GM21526 (cell line): ENCODE measurements at regions not wholly inside any gene's neighbourhood (a gene's known extent, or its start where the extent isn't known, plus 50 kb on each side); places are given as distances from the start of the nearest gene placed in this dataset.

Experiments used
- ATAC-seq: cut with Tn5 transposase; IDR thresholded peaks from one replicate; pipeline ENCODE4 v1.9.1; 2021; ENCODE audit warnings: moderate library complexity; ENCODE audit not compliant: unreplicated experiment, low FRiP score

DNA sequence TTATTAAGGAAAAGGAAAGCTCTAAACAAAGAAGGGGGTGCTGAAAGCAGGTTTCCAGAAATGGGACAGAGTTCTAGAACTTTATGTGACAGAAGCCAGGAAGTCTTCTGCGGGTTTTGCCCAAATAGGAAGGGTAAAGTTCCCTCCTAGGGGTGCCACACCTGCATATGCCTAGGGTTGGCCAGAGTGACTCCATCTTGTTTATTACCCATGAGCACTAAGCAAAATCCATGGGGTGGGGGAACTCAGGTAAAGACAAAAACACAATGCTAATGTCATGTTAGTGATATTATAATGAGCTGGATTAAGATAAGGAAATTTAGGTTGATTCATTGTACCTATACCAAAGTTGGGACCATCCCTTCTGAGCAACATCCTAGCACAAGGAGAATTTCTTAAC is 1132.7 kb downstream of the KCNT2 start:
- ATAC-seq = no peak

DNA sequence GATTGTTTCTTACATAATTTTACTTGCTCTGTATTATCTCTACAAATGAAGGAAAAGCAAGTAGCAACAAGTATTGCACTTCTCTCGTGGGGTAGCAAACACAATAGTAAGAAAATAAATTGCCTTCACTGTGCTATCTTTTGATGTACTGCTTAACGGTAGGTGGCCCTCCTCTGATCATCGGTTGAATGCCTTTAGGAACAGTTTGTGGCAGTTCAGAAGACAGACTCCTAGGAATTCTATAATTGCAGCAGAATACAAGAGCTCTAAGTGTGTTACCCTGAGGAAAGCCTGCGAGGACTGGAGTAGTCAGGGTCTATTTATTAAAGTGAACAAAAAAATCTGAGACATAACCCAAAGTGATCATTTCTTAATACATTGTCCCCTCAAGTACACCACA is 1135.9 kb downstream of the KCNT2 start:
- ATAC-seq = no peak

DNA sequence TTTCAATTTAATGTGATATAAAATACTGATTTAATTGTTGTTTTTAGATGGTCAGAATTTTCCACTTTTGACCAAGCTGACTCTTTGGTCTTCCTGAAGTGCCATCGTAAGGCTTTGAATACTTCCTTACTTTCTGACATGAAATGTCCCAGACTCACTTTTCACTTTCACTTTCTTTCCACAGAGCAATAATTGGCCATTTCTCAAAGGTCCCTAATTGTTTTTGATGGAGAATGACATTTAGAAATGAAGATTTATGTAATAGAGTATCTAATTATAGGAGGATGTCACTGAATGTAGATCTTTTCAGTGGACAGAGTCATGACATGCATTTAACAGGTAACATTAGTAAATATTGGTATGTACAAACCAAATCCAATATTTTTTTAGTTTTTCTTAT is 1141.6 kb downstream of the KCNT2 start:
- no peak for ATAC-seq

DNA sequence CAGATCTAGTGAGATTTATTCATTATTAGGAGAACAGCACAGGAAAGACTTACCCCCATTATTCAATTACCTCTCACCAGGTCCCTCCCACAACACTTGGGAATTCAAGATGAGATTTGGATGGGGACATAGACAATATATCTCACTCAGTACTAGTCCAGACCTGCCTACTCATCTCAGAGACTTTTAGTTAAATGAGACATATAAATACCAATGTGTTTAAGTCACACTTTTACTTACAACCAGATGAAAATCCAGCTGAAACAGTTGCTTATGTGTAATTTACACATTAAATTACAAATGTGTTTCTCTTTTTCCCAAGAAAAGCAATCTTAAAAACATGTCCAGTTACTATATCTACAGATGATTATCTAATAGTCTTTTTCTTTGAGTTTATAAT is 1145.6 kb downstream of the KCNT2 start:
- ATAC-seq = no peak

DNA sequence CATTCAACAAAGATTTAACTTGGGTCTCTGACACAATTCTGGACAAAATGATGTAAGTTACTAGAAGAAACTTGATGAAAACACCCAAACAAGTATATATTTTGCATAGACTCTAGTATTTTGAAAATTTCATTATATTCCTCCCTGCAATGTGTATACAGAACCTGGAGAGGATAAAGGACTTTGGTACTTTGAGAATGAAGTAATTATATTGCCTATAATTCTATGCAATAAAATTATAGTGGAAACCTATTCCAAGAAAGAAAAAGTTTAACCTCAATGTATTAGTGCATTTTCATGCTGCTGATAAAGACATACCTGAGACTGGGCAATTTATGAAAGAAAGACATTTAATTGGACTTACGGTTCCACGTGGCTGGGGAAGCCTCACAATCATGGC is 1146.1 kb downstream of the KCNT2 start:
- ATAC-seq = no peak

DNA sequence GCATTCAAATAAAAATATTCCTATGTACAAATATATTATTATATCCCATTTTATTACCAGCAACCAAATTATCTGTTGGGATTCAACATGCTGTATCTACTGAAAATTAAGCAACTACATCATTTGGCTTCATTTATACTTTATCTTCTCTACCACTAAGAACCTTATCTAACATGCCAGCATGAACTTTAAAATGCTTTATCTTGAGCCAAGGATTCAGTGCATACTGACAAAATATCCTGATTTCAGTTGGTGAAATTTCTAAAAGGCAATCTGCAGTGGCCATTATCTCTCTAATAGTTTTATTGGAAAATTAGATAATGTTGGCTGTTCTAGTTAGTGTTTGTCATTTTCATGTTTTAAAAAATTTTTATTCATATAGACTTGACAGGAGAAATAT is 1149.9 kb downstream of the KCNT2 start:
- no peak for ATAC-seq

DNA sequence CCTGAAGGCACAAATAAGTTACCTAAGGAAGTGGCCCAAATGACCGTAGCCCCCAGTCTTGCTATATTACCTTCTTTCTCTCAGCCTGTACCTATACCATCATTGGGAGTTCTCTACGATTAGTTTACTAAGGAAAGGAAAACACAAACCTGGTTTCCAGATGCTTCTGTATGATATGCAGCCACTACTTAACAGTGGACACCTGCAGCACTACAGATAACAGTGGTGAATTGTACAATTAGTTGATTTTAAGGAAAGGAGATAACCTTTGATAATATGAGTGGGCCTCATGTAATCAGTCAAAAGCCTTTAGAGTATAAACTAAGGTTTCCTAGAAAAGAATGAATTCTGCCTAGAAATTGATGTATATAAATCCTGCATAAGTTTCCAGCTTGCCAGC is 1157.4 kb downstream of the KCNT2 start:
- no peak for ATAC-seq

DNA sequence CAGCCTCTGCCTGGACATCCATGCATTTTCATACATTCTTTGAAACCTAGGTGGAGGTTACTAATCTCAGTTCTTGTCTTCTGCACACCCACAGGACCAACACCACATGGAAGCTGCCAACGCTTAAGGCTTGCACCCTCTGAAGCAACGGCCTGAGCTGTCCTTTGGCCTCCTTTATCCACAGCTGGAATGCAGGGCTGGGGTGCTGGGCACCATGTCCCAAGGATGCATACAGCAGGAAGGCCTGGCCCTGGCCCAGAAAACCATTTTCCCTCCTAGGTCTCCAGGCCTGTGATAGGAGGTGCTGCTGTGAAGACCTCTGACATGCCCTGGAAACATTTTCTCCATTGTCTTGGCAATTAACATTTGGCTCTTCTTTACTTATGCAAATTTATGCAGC is 1168.6 kb downstream of the KCNT2 start:
- ATAC-seq = no peak

DNA sequence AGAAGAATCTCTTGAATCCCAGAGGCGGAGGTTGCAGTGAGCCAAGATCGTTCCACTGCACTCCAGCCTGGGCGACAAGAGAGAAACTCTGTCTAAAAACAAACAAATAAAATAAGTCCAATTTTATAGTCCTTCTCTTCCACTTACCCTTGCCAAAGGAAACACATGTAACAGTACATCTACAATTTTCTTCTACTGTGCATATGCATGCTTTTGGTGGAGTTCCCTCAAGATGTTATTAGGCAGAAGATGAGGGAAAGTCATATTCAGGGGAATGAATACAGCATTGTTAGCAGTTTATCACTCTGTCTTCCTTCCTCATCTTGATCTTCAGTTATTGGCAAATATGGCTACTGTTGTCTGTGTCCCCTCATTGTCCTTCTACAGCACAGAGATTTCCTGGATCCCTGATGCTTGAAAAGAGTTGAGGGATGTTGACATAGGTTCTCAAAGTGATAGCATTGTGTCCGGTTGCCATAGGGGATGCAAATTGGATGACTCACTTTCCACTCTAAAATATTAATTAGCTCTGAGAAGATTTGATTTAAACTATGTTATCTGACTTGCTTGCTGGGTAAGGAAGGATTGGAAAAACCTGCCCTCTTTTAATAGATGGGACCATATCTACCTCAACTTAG is 1173.6 kb downstream of the KCNT2 start:
- no peak for ATAC-seq

DNA sequence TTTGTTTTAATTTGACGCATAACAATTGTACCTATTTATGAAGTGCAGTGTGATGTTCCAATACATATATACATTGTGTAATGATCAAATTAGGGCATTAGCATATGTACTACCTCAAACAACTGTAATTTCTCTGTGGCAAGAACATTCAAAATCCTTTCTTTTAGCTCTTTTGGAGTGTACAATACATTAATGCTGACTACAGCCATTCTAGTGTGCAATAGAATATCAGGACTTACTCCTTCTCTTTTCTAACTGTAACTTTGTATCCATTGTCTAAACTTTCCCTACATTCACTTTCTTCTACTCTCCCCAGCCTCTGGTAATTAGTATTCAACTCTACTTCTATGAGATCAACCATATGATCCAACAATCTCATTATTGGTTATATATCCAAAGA is 1177.4 kb downstream of the KCNT2 start:
- no peak for ATAC-seq

DNA sequence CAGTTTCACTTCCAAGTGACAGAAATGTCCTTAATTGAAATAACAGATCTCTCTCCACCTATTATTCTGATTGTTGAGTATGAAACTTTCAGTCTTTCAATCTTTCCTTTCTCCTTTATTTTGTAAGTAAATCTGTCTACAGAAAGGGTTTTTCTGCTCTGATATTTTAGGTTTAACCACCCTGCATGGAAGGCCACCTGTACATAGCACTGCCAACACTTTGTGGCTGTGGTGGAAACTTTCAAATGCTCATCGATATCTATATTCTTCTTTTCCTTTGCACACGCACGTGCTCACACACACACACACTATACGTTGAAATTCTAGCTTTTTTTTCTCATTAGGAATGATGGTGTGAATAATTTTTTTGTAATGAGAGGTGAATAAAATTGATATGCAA is 1179.3 kb downstream of the KCNT2 start:
- ATAC-seq = no peak

DNA sequence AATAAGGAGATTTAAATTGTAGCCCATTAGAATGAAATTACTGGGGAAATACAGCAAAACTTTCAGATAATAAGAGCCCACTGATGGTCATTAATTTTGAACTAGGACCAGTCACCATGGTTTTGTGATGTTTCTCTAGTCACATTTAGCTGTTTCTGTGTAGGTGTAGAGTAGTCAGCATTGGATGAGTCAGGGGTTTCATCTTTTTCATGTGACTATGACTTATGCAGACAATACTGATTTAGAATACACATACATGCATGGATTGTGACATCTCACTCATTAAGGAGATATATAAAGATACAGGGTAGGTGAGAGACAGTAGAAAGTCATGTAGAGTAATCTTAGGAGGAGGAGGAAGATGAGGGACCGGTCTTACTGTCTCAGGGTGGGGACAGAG is 1192.7 kb downstream of the KCNT2 start:
- ATAC-seq = no peak

DNA sequence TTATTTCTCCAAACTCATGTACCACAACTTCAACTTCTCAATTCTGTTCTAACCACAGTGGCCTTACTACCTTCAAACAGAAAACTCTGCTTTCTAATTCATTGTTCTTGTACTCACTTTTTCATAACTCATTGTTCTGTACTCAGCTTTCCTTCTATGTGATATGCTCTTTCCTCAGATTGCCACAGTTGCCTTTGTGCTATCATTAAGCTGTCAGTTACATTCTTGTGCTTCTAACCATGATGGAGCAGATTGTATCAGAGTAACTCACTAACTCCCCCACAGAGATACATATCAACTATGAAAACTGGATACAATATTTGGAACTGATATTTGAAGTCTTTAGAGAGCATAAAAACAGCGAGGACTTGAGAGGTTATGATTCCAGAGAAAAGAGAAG is 1213.7 kb downstream of the KCNT2 start:
- ATAC-seq = no peak

DNA sequence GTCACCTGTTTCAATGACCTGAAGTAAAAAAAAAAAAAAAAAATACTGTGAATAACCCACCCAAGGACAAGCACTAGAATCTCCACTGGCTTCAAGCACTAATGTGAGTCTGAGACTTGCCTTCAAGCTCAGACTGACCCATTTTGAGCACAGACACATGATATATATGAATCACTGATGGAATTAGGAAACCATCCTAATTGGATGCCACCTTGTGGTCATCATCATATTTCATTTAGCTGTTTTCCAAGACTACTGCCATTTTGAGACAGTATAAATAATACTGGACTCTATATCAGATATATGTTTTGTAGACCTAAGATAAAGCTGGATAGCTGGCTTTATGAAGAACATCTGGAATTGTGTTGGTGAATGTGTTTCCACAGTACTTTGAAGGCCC is 1232.0 kb downstream of the KCNT2 start:
- ATAC-seq = no peak

DNA sequence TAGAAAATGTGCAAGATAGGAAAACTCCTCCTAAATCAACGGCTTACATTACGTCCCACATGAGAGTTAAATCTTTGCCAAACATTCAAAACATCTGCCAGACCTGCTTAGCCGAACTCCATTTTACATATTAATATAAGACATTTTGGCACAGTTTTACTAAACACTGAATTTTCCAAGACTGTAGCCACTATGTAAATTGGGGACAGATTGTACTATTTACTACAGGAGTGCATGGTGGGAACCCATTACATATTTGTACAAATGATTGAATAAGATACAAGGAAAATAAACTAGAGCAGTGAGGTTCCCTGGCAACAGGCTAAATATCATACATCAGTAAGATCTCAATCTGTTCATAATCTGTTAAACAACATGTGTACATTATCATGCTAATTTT is 1234.4 kb downstream of the KCNT2 start:
- ATAC-seq = no peak

DNA sequence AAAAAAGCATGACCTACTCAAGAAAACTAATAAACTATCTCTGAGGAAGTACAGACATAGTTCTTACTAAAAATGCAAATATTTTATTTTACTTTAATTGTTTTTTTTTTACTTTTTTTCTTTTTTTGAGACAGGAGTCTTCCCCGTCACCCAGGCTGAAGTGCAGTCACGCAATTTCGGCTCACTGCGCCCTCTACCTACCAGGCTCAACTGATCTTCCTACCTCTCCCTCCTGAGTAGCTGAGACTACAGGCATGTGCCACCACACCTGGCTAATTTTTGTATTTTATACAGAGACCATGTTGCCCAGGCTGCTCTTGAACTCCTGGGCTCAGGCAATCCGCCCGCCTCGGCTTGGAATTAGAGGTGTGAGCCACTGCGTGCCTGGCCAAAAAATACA is 1263.1 kb downstream of the KCNT2 start:
- ATAC-seq = no peak

DNA sequence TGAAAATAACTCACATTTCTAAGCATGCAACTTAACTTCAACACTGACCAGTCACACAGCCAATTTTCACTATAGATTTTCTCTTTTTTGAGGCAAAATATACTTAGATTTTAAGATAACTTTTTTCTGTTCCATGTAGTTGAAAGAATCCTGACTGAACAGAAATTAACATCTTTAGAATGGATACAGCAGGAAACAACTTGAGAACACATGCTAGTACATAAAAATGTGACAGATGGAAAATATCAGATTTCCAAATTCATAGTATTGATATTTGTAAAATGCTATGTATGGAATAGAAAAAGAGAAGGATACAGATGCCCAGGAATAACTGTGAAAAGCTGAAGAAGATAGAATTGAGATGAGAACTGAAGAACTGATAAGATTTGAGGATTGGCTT is 1270.6 kb downstream of the KCNT2 start:
- no peak for ATAC-seq

DNA sequence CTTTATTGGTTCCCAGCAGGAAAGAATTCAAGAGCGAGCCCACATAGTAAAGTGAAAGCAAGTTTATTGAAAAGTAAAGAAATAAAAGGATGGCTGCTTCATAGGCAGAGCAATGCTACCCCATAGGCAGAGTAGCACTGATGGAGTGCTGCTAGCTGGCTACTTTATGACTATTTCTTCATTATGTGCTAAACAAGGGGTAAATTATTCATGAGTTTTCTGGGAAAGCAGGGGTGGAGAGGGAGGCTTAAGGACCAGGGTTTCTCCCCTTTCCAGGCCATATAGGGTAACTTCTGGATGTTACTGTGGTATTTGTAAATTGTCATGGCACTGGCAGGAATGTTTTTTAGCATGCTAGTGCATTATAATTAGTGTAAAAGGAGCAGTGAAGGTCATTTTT is 1271.4 kb downstream of the KCNT2 start:
- ATAC-seq = no peak

DNA sequence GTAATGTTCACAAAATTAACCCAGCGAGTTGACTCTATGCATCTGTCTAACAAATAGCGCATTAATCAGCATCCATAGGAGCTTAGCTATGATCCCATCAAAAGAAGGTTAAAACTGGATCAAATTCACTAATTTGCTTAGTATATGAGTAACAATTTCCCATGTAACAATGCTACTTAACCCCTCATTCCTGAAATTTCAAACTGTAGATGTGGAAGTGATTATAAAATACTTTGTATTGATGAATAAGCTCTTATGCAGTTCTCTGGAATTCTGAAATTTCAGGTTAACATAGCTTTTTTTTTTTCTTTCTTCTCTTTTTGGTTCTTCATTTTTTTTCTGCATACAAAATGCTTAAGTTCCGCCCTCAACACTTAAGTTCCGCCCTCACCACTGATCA is 1272.7 kb downstream of the KCNT2 start:
- no peak for ATAC-seq

DNA sequence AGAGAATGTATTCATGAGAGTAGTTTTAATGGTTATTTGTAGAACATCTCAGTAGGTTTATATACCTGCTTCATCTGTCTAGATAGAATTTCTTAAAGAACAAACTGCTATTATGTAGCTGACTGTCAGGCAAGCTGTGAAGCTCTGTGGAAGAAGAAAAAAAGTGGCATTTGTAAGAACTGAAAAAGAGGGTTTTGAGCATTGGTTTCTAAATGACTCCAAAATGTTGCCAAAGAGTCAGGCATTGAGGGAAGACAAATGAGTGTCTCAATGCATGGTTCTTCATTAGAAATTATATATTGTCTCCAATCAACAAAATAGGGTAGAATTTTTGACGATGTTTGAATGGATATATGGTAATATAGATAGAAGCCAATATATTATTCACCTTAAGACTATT is 1276.1 kb downstream of the KCNT2 start:
- no peak for ATAC-seq

DNA sequence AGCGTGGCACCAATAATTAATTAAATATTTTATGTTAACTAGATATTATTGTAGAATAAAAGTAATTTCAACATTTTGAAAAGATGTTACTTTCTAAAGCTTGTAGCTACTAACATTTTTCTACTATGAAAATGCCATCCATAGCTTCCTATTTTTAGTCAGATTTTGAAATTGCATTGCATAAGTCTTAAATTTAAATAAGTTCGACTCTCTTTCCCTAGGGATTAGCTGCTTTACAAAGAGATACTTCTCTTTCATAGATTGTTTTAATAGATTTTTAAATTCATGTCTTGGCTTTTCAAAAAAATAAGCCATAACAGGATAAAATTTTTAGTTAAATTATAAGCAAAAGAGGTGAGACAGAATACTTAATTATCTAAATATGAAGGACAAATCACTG is 1279.6 kb downstream of the KCNT2 start:
- ATAC-seq = no peak

DNA sequence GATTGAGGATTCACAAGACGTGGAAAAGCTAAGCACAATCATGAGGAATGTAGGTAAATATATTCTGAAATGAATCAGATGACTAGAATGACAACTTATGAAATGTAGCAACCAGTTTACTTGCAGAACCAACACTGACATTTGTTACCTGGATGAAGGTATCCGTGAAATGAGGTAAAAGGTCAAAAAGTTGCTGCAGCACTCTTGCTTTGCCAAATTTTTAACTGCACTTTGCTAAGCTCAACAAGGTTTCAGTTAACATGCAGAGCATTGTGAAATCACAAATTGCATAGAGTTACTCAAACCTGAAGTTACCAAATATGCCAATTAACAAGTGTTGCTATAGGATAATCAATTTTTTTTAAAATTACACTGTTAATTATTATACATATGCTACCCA is 1280.1 kb downstream of the KCNT2 start:
- no peak for ATAC-seq

DNA sequence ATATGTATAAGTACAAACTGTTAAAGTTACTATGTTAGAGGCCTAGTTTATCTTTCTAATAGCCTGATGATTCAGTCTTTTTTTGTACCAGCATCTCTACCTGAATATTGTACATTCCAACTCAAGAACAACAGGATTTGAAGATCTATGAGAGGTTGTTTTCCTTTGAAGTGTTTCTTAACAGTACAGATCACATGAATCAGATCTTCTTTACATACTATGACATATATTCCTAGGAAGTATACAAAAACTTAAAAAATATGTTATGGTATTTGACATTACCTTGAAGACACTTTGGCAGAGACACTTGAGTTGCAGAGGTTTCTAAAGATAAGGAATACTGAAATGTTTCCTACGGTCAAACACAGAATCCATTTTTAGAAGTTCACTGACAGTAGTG is 1280.9 kb downstream of the KCNT2 start:
- ATAC-seq = no peak
